KMS-11 (cell line): ENCODE measurements at regions not wholly inside any gene's neighbourhood (a gene's known extent, or its start where the extent isn't known, plus 50 kb on each side); places are given as distances from the start of the nearest gene placed in this dataset.

Source experiments
- H2AFZ ChIP-seq: fragments of 200-600 bp; sonication (generic); 2 replicates; pipeline ENCODE4 v1.6.1; 2016; ENCODE audit warnings: antibody characterized with exemption, mixed run types, low read depth
- H3K27ac ChIP-seq: fragments of 200-600 bp; sonication (generic); 2 replicates; pipeline ENCODE4 v1.6.1; 2016; ENCODE audit warnings: mild to moderate bottlenecking, mixed run types
- H3K27me3 ChIP-seq: fragments of 200-600 bp; sonication (generic); 2 replicates; pipeline ENCODE4 v1.6.1; 2017; ENCODE audit warnings: mild to moderate bottlenecking, low read depth, mixed run types, moderate library complexity; ENCODE audit not compliant: insufficient read depth
- H3K36me3 ChIP-seq: fragments of 200-600 bp; sonication (generic); 2 replicates; pipeline ENCODE4 v1.6.1; 2017; ENCODE audit warnings: mild to moderate bottlenecking, mixed run types; ENCODE audit not compliant: insufficient read depth
- H3K4me1 ChIP-seq: fragments of 200-600 bp; sonication (generic); 2 replicates; pipeline ENCODE4 v1.6.1; 2016; ENCODE audit warnings: mild to moderate bottlenecking, low read depth, mixed run types; ENCODE audit not compliant: poor library complexity, severe bottlenecking
- H3K4me2 ChIP-seq: fragments of 200-600 bp; sonication (generic); 2 replicates; pipeline ENCODE4 v1.7.0; 2016; ENCODE audit warnings: mild to moderate bottlenecking, mixed run types
- H3K4me3 ChIP-seq: fragments of 200-600 bp; sonication (generic); IDR thresholded peaks from 2 replicates; pipeline ENCODE4 v1.6.1; 2017; ENCODE audit warnings: low read depth, low read length, mixed read lengths; ENCODE audit not compliant: insufficient read depth
- H3K79me2 ChIP-seq: fragments of 200-600 bp; sonication (generic); 2 replicates; pipeline ENCODE4 v1.6.1; 2016; ENCODE audit warnings: low read depth, mixed run types; ENCODE audit not compliant: insufficient read depth
- H3K9ac ChIP-seq: fragments of 200-600 bp; sonication (generic); 2 replicates; pipeline ENCODE4 v1.6.1; 2016; ENCODE audit warnings: mild to moderate bottlenecking, mixed run types
- H4K20me1 ChIP-seq: fragments of 200-600 bp; sonication (generic); 2 replicates; pipeline ENCODE4 v1.6.1; 2016; ENCODE audit warnings: mild to moderate bottlenecking, mixed run types; ENCODE audit not compliant: insufficient read depth
- CTCF ChIP-seq: fragments of 200-600 bp; sonication (generic); conservative IDR thresholded peaks from 2 replicates; pipeline ENCODE4 v1.6.1; 2017; ENCODE audit warnings: low read depth, mild to moderate bottlenecking, antibody characterized with exemption, low read length, moderate library complexity, mixed read lengths

GRCh38 chr7:34236839-34237492 is 331.6 kb downstream of the BMPER start:
- H3K4me3 ChIP-seq, result no peak overlapping the region
- H3K27ac ChIP-seq, result no peak overlapping the region
- no peaks in the 10 kb centered on the region for H3K79me2 ChIP-seq
- H2AFZ ChIP-seq, result no peak overlapping the region
- H3K36me3 ChIP-seq, result no peaks in the 10 kb centered on the region
- no peaks in the 10 kb centered on the region for H3K4me1 ChIP-seq
- H3K4me2 ChIP-seq, result no peak overlapping the region
- H3K9ac ChIP-seq, result no peak overlapping the region
- H4K20me1 ChIP-seq, result no peaks in the 10 kb centered on the region
- H3K27me3 ChIP-seq, result no peaks in the 10 kb centered on the region
- no peak for TF ChIP-seq CTCF

- H4K20me1 ChIP-seq, result no peaks in the 10 kb centered on the region
- H3K36me3 ChIP-seq, result no peaks in the 10 kb centered on the region
- H3K9ac ChIP-seq, result no peak overlapping the region
- no peak for TF ChIP-seq CTCF
- no peak overlapping the region for H3K4me3 ChIP-seq
- no peaks in the 10 kb centered on the region for H3K27me3 ChIP-seq
- H3K4me1 ChIP-seq, result no peaks in the 10 kb centered on the region
- H3K4me2 ChIP-seq, result no peak overlapping the region
- H2AFZ ChIP-seq, result no peak overlapping the region
- no peaks in the 10 kb centered on the region for H3K79me2 ChIP-seq
- no peak overlapping the region for H3K27ac ChIP-seq
These were observed 332.1 kb downstream of the BMPER start for GRCh38 chr7:34237493-34237849.

GRCh38 chr7:34240417-34240816 is 335.1 kb downstream of the BMPER start:
- Histone ChIP-seq H4K20me1 (no peaks in the 10 kb centered on the region), H3K9ac (no peak overlapping the region), H3K4me1 (no peaks in the 10 kb centered on the region), H3K79me2 (no peaks in the 10 kb centered on the region), H3K36me3 (no peaks in the 10 kb centered on the region), H3K4me2 (no peak overlapping the region), H2AFZ (no peak overlapping the region), H3K27me3 (no peaks in the 10 kb centered on the region), H3K4me3 (no peak overlapping the region), H3K27ac (no peak overlapping the region)
- no peak for TF ChIP-seq CTCF

GRCh38 chr7:34242391-34242790 is 337.1 kb downstream of the BMPER start:
- no peak overlapping the region for H3K9ac ChIP-seq
- H3K4me1 ChIP-seq, result no peaks in the 10 kb centered on the region
- no peak for TF ChIP-seq CTCF
- H2AFZ ChIP-seq, result no peak overlapping the region
- H3K27ac ChIP-seq, result no peak overlapping the region
- H3K27me3 ChIP-seq, result no peaks in the 10 kb centered on the region
- no peaks in the 10 kb centered on the region for H3K79me2 ChIP-seq
- H3K36me3 ChIP-seq, result no peaks in the 10 kb centered on the region
- H4K20me1 ChIP-seq, result no peaks in the 10 kb centered on the region
- no peak overlapping the region for H3K4me2 ChIP-seq
- no peak overlapping the region for H3K4me3 ChIP-seq
